B cell (primary cell): ENCODE measurements at regions not wholly inside any gene's neighbourhood (a gene's known extent, or its start where the extent isn't known, plus 50 kb on each side); places are given as distances from the start of the nearest gene placed in this dataset.

Experiments used
- ATAC-seq: fragments of 200-7000 bp; cut with Tn5 transposase; one replicate; pipeline ENCODE4 v1.10.0; 2021; ENCODE audit warnings: low read depth, mild to moderate bottlenecking, moderate number of reproducible peaks, moderate library complexity
- CTCF ChIA-PET: fragments of 350-600 bp; sonication (Branson Sonifier 250); formaldehyde crosslinking; loops from one replicate; lab custom pipeline; 2021; ENCODE audit warnings: antibody characterized with exemption, inconsistent platforms; lab: Charles Lee
- POLR2A ChIA-PET: fragments of 350-600 bp; sonication (Branson Sonifier 250); formaldehyde crosslinking; loops from one replicate; lab custom pipeline; 2021; ENCODE audit warnings: antibody characterized with exemption; lab: Charles Lee
- DNase-seq: peaks from one replicate; pipeline ENCODE4 v3.0.0; 2013
- H2AFZ ChIP-seq: 2 replicates; pipeline ENCODE4 v1.6.1; 2012; ENCODE audit warnings: mild to moderate bottlenecking, low read depth, low read length; ENCODE audit not compliant: insufficient read depth, poor library complexity, severe bottlenecking
- H3K27ac ChIP-seq, 2 donors: 1 replicate in 1 of 2; 2 replicates in 1 of 2; pipeline ENCODE4 v1.5.1; 2012 to 2013; ENCODE audit warnings: low read length in 2 of 2, mild to moderate bottlenecking in 2 of 2, moderate library complexity in 1 of 2
- H3K27me3 ChIP-seq, 4 experiments: fragments of 200-600 bp in 1 of 4; sonication (generic) in 1 of 4; replicated peaks in 1 of 4; 1 replicate in 2 of 4; 2 replicates in 2 of 4; pipeline versions ENCODE4 v1.6.1 to v1.7.0; 2013 to 2016; ENCODE audit warnings: low read length in 3 of 4, mild to moderate bottlenecking in 2 of 4, mixed read lengths in 1 of 4, moderate library complexity in 1 of 4; ENCODE audit not compliant: insufficient read depth in 4 of 4, control insufficient read depth in 3 of 4; ENCODE audit errors: control extremely low read depth in 1 of 4
- H3K36me3 ChIP-seq, 2 experiments: replicated peaks in 1 of 2; 1 replicate in 1 of 2; 2 replicates in 1 of 2; pipeline versions ENCODE4 v1.6.1 to v1.7.1; 2013; ENCODE audit warnings: low read length in 1 of 2; ENCODE audit not compliant: insufficient read depth in 2 of 2, control insufficient read depth in 1 of 2; ENCODE audit errors: control extremely low read depth in 1 of 2, extremely low read depth in 1 of 2
- H3K4me1 ChIP-seq, 2 donors: fragments of 200-600 bp in 1 of 2; sonication (generic) in 1 of 2; 1 replicate in 1 of 2; 2 replicates in 1 of 2; pipeline versions ENCODE4 v1.5.1 to v1.6.1; 2013 to 2017; ENCODE audit warnings: low read length in 2 of 2; ENCODE audit not compliant: control insufficient read depth in 2 of 2, insufficient read depth in 2 of 2
- H3K4me2 ChIP-seq: replicated peaks from 2 replicates; pipeline ENCODE3; 2012; ENCODE audit warnings: mild to moderate bottlenecking, low read depth, low read length; ENCODE audit not compliant: poor library complexity, severe bottlenecking
- H3K4me3 ChIP-seq, 5 experiments: fragments of 200-600 bp in 1 of 5; sonication (generic) in 1 of 5; 1 replicate in 3 of 5; 2 replicates in 2 of 5; pipeline versions ENCODE4 v1.5.1 to v1.7.0; 2011 to 2016; ENCODE audit warnings: low read length in 4 of 5, mild to moderate bottlenecking in 4 of 5, low read depth in 2 of 5, control low read depth in 1 of 5, moderate library complexity in 1 of 5; ENCODE audit not compliant: insufficient read depth in 1 of 5; ENCODE audit errors: control extremely low read depth in 1 of 5, extremely low read depth in 1 of 5
- H3K79me2 ChIP-seq: fragments of 200-600 bp; sonication (generic); one replicate; pipeline ENCODE4 v1.6.0; 2016; ENCODE audit warnings: low read length; ENCODE audit not compliant: control insufficient read depth, insufficient read depth
- H3K9ac ChIP-seq: fragments of 200-600 bp; sonication (generic); 2 replicates; pipeline ENCODE4 v1.6.1; 2017; ENCODE audit warnings: mild to moderate bottlenecking, low read length, moderate library complexity
- H3K9me3 ChIP-seq, 3 donors: one replicate each; pipeline versions ENCODE4 v1.6.1 to v1.7.1; 2013; ENCODE audit warnings: low read length in 2 of 3; ENCODE audit not compliant: control insufficient read depth in 2 of 3, insufficient read depth in 1 of 3; ENCODE audit errors: control extremely low read depth in 1 of 3
- H4K20me1 ChIP-seq: 2 replicates; pipeline ENCODE4 v1.6.0; 2012; ENCODE audit warnings: mild to moderate bottlenecking, low read length; ENCODE audit not compliant: insufficient read depth, control insufficient read depth, poor library complexity, severe bottlenecking
- H3K27ac Mint-ChIP-seq: one replicate; pipeline ENCODE4 v1.8.0; 2021; ENCODE audit warnings: mixed read lengths
- H3K27me3 Mint-ChIP-seq: one replicate; pipeline ENCODE4 v1.8.0; 2021; ENCODE audit warnings: mixed read lengths
- H3K4me1 Mint-ChIP-seq: one replicate; pipeline ENCODE4 v1.8.0; 2021; ENCODE audit warnings: mixed read lengths
- H3K4me3 Mint-ChIP-seq: one replicate; pipeline ENCODE4 v1.8.0; 2021; ENCODE audit warnings: mixed read lengths
- H3K9me3 Mint-ChIP-seq: one replicate; pipeline ENCODE4 v1.8.0; 2022; ENCODE audit warnings: mixed read lengths; ENCODE audit not compliant: insufficient read depth
- EZH2 ChIP-seq: IDR thresholded peaks from 2 replicates; pipeline ENCODE4 v1.6.1; 2012; ENCODE audit warnings: borderline replicate concordance, low read depth, mild to moderate bottlenecking, moderate library complexity, low read length; ENCODE audit not compliant: insufficient read depth, poor library complexity, severe bottlenecking
- whole genome bisulfite sequencing: methylation state at CpG from one replicate; pipeline ENCODE4 v1.1.5; 2013; ENCODE audit warnings: missing lambda C conversion rate; ENCODE audit not compliant: insufficient coverage; 5-methylcytosine and 5-hydroxymethylcytosine counted together
- intact Hi-C: fragments of 100-400 bp; cut with micrococcal nuclease; formaldehyde crosslinking; loops from one replicate; pipeline ENCODE4 v1.10.0; 2022
- TF ChIP-seq, protein P1 (sequence below): fragments of 200-600 bp; IDR thresholded peaks from one replicate; pipeline ENCODE4 v1.8.0; 2022; ENCODE audit warnings: antibody characterized with exemption, mild to moderate bottlenecking

- Mint-ChIP-seq H3K9me3 (peaks cover 3% of the 10 kb centered on the region), H3K27me3 (no peaks in the 10 kb centered on the region), H3K27ac (no peak overlapping the region), H3K4me1 (no peaks in the 10 kb centered on the region), H3K4me3 (no peak overlapping the region)
- no peak overlapping the region for H3K9ac ChIP-seq
- peaks cover 0 to 4% (median 0%) of the 10 kb centered on the region in 3 donors for H3K9me3 ChIP-seq
- H3K27ac ChIP-seq = no peak overlapping the region
- DNase-seq (no peak), ATAC-seq (no peak)
- intact Hi-C loops = no loop called here
- no peaks in the 10 kb centered on the region for H3K79me2 ChIP-seq
- WGBS = no CpG with 5 or more reads among the region's 2 CpGs
- no peaks in the 10 kb centered on the region for H3K27me3 ChIP-seq
- no peak overlapping the region for H2AFZ ChIP-seq
- H3K36me3 ChIP-seq = no peaks in the 10 kb centered on the region
- H3K4me3 ChIP-seq = no peak overlapping the region
- no peak overlapping the region for H3K4me2 ChIP-seq
- CTCF ChIA-PET = no interaction called here
- POLR2A ChIA-PET = no interaction called here
- TF ChIP-seq, protein P1, sequence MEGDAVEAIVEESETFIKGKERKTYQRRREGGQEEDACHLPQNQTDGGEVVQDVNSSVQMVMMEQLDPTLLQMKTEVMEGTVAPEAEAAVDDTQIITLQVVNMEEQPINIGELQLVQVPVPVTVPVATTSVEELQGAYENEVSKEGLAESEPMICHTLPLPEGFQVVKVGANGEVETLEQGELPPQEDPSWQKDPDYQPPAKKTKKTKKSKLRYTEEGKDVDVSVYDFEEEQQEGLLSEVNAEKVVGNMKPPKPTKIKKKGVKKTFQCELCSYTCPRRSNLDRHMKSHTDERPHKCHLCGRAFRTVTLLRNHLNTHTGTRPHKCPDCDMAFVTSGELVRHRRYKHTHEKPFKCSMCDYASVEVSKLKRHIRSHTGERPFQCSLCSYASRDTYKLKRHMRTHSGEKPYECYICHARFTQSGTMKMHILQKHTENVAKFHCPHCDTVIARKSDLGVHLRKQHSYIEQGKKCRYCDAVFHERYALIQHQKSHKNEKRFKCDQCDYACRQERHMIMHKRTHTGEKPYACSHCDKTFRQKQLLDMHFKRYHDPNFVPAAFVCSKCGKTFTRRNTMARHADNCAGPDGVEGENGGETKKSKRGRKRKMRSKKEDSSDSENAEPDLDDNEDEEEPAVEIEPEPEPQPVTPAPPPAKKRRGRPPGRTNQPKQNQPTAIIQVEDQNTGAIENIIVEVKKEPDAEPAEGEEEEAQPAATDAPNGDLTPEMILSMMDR = no peak
- no peak for TF ChIP-seq EZH2
- H3K4me1 ChIP-seq = no peaks in the 10 kb centered on the region
- H4K20me1 ChIP-seq = no peaks in the 10 kb centered on the region
Measured at GRCh38 chr2:21640046-21640445, 516.3 kb downstream of the TDRD15 start.

GRCh38 chr2:21642647-21643046 lies 518.9 kb downstream of the TDRD15 start:
- H3K36me3 ChIP-seq = no peaks in the 10 kb centered on the region
- CTCF ChIA-PET = no interaction called here
- no peak overlapping the region for H2AFZ ChIP-seq
- TF ChIP-seq EZH2 = no peak
- TF ChIP-seq, protein P1 = no peak
- no peak overlapping the region for H3K9ac ChIP-seq
- Mint-ChIP-seq H3K4me1 (no peaks in the 10 kb centered on the region), H3K4me3 (no peak overlapping the region), H3K27ac (no peak overlapping the region), H3K9me3 (peaks cover 3% of the 10 kb centered on the region), H3K27me3 (no peaks in the 10 kb centered on the region)
- no peaks in the 10 kb centered on the region for H4K20me1 ChIP-seq
- WGBS = 79% methylated on average over 4 of the region's 6 CpGs
- no peak overlapping the region for H3K4me2 ChIP-seq
- DNase-seq = no peak
- no peaks in the 10 kb centered on the region for H3K79me2 ChIP-seq
- peaks cover 0 to 4% (median 0%) of the 10 kb centered on the region in 3 donors for H3K9me3 ChIP-seq
- no peaks in the 10 kb centered on the region for H3K27me3 ChIP-seq
- POLR2A ChIA-PET = no interaction called here
- intact Hi-C loops = no loop called here
- H3K4me3 ChIP-seq = no peak overlapping the region
- H3K27ac ChIP-seq = no peak overlapping the region
- H3K4me1 ChIP-seq = no peaks in the 10 kb centered on the region
- ATAC-seq = no peak
